Suprapubic skin (tissue), 3 donors: ENCODE measurements at regions not wholly inside any gene's neighbourhood (a gene's known extent, or its start where the extent isn't known, plus 50 kb on each side); places are given as distances from the start of the nearest gene placed in this dataset.

Source experiments
- CTCF ChIP-seq, 2 donors: fragments of 200-600 bp in 1 of 2; fragments of 450-650 bp in 1 of 2; sonication (generic) in 1 of 2; IDR thresholded peaks; one replicate each; pipeline ENCODE4 v1.5.1; 2016 to 2019; ENCODE audit warnings: antibody characterized with exemption in 2 of 2, mild to moderate bottlenecking in 1 of 2, moderate library complexity in 1 of 2
- EP300 ChIP-seq: sonication (generic); formaldehyde crosslinking; IDR thresholded peaks from one replicate; pipeline ENCODE4 v1.6.1; 2017; ENCODE audit warnings: antibody characterized with exemption

DNA sequence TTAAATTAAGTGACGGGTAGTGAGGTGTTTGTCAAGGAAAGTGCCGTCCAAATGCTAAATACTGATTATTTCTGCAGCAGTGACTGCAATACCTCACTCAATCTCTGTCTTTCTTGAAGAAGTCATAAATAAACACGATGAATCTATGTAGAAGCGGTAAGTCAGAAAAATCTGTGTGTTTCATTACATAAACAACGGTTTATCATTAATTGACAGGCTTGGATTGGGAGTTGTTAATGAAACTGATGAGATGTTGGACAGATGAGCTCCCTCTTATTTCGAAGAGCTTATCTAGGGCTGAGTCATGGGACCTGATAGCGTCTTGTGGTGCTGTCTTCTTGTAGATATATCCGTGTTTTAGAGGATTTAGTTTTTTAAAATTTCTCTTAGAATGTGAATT lies 92.2 kb upstream of the SAMD11 start:
- TF ChIP-seq CTCF (IDR thresholded peaks at IDR 0.05) (no peak), EP300 (no peak)
